ENCODE measurements at regions not wholly inside any gene's neighbourhood (a gene's known extent, or its start where the extent isn't known, plus 50 kb on each side); places are given as distances from the start of the nearest gene placed in this dataset.

GRCh38 chr7:49174396-49174795 lies 250.0 kb downstream of the CDC14C start:
- TF ChIP-seq CTCF (conservative IDR thresholded peaks at IDR 0.05; ENCODE audit: low read depth, low read length) (no peak), POLR2A (IDR thresholded peaks at IDR 0.05; ENCODE audit: low read depth, low read length) (no peak), RFX5 (IDR thresholded peaks at IDR 0.05; ENCODE audit: low read depth, low read length) (no peak), MXI1 (IDR thresholded peaks at IDR 0.05; ENCODE audit: borderline replicate concordance, low read depth, low read length) (no peak), MAFK (IDR thresholded peaks at IDR 0.05; ENCODE audit: low read depth, low read length) (no peak), RAD21 (IDR thresholded peaks at IDR 0.05; ENCODE audit: low read length) (no peak), CEBPB (IDR thresholded peaks at IDR 0.05; ENCODE audit: low read depth, low read length) (no peak), FOS (IDR thresholded peaks at IDR 0.05; ENCODE audit: low read depth, low read length) (no peak)

Data from IMR-90 (cell line).